ENCODE measurements at regions not wholly inside any gene's neighbourhood (a gene's known extent, or its start where the extent isn't known, plus 50 kb on each side); places are given as distances from the start of the nearest gene placed in this dataset.

DNA sequence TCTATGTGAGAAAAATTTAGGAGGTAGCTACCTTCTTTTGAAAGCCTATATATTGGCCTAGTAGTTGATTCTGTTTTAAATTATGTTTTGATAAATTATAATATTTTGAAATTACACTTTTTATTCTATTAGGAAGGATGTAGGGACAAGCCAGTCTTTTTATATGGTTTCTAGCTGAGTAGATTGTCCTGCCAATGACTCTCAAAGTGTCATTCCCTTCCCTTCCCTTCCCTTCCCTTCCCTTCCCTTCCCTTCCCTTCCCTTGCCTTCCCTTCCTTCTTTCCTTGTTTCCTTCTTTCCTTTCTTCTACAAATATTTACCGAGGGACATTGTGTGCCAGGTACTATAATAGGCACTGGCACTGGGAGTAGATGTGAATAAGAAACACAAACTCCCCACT, 99.7 kb upstream of the HDAC9 start:
- TF ChIP-seq, protein P1, sequence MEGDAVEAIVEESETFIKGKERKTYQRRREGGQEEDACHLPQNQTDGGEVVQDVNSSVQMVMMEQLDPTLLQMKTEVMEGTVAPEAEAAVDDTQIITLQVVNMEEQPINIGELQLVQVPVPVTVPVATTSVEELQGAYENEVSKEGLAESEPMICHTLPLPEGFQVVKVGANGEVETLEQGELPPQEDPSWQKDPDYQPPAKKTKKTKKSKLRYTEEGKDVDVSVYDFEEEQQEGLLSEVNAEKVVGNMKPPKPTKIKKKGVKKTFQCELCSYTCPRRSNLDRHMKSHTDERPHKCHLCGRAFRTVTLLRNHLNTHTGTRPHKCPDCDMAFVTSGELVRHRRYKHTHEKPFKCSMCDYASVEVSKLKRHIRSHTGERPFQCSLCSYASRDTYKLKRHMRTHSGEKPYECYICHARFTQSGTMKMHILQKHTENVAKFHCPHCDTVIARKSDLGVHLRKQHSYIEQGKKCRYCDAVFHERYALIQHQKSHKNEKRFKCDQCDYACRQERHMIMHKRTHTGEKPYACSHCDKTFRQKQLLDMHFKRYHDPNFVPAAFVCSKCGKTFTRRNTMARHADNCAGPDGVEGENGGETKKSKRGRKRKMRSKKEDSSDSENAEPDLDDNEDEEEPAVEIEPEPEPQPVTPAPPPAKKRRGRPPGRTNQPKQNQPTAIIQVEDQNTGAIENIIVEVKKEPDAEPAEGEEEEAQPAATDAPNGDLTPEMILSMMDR (conservative IDR thresholded peaks at IDR 0.05; ENCODE audit: low read length): no peak
- no peak overlapping the region for H3K4me3 ChIP-seq (ENCODE audit: low read length)
- DNase-seq (ENCODE audit: low read depth): no peak

DNA sequence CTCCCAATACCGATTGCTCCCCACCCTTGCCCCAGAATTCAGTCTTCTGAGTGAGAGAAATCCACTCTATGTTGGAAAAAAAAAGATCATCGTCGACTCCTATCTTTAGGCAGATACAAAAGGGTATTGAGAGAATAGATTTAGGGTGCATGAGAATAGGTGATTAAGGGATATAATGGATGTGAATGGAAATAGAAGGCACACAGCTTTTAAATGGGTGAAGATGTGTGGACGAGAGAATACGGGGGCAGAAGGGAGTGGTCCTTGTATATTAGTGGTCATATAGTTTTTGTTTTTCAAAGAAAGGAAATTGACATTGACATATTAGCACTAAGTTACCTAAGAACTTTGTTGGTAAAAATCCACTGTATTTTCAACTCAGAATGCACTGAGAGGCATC, 98.6 kb upstream of the HDAC9 start:
- DNase-seq (ENCODE audit: low read depth): no peak
- TF ChIP-seq, protein P1 (conservative IDR thresholded peaks at IDR 0.05; ENCODE audit: low read length): no peak
- no peak overlapping the region for H3K4me3 ChIP-seq (ENCODE audit: low read length)

DNA sequence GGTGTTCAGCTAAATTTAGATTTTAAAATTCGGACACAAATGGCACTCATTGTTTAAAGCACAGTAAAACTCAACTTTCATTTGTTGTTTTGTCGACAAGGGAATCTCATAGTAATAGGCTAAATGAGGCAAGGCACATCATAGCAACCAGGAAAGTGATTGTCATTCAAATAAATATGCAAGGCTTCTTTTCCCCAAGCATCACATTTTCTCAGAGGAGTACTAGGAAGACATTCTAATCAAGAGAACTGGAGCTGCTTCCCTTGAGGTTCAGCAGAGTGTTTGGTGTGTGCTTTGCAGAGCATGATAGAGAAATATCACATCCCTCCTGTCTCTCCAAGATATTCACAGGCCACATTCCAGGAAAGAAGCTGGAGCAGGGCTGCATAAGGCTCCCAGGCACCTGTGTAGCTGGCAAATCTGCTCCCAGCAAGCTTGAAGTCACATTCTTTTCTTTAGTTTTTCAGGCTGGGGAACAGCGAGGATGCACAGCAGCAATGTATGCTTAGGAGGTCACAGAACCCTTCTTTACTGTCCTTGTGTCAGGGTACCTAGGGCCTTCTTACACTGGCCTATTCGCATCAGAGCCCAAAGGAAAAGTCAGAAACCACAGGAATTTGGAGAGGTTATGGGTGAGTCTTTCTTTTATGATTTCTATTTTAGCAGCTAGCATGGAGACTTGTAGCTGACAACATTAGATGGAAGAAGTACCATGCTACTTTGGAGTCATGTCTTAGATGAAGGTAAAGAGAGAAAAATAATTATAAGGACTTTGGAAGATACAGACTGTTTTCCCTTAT, 95.9 kb upstream of the HDAC9 start:
- DNase-seq (ENCODE audit: low read depth): peak; percentile 15
- H3K4me3 ChIP-seq (ENCODE audit: low read length): no peak overlapping the region
- TF ChIP-seq, protein P1 (conservative IDR thresholded peaks at IDR 0.05; ENCODE audit: low read length): no peak

DNA sequence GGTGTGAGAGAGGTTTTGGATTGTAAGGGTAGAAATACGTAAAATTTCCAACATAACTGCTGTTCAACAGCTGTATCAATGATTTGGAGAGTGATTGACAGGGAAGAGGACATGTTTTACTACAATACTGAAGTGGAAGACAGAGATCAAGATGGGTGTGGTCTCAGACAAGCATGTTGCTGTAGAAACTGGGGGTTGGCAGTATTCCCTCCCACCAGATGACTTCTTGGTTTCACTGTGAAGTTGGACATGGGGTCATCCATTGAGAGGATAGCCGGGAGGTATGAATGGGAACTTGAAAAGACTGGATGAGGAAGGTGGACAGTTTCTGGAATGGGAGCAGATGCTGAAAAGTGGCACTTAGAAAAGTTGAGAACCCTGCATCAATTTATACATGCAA, 95.3 kb upstream of the HDAC9 start:
- H3K4me3 ChIP-seq (ENCODE audit: low read length): no peak overlapping the region
- peak; percentile 27 for DNase-seq (ENCODE audit: low read depth)
- TF ChIP-seq, protein P1 (conservative IDR thresholded peaks at IDR 0.05; ENCODE audit: low read length): no peak

DNA sequence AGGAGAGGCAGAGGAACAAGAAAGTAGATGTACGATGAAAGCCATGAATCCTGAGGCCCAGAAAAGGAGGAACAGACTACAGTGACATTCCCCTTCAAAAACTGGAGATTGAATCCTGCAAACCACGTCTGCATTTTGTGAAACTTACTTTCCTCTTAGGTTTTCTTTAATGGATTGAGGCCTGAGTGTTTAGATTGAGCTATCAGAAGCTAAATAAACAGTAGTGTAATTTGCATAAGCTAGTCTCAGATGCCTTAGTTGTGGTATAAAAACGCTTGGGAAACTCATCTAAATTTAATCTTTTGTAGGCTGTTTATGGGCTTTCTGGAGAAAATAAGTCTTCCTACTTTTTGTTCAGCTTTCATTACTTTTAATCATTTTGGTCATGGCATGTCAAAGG, 94.8 kb upstream of the HDAC9 start:
- DNase-seq (ENCODE audit: low read depth): no peak
- no peak overlapping the region for H3K4me3 ChIP-seq (ENCODE audit: low read length)
- TF ChIP-seq, protein P1 (conservative IDR thresholded peaks at IDR 0.05; ENCODE audit: low read length): no peak

DNA sequence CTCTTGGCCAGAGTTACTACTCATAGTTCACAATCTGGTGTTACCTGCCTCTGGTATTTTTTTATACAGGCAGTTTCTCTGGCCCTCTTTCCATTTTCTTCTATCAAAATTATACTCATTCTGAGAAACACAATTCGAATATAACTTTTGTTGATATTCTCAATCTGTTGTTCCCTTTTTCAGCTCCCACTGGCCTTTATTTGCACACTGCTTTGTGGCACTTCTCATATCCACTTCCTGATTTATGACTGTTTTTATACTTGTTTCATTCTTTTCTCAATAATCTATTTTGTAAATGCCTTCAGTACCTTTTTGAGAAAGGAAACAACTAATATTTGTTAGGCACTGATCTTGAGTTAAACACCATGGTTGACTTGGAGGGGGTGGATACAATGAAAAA, 93.8 kb upstream of the HDAC9 start:
- DNase-seq (ENCODE audit: low read depth): no peak

More for the DNA sequence above, 93.8 kb upstream of the HDAC9 start:
- no peak overlapping the region for H3K4me3 ChIP-seq (ENCODE audit: low read length)
- TF ChIP-seq, protein P1 (conservative IDR thresholded peaks at IDR 0.05; ENCODE audit: low read length): no peak

All from AG10803 (cell line).